GM23248 (cell line): ENCODE measurements at regions not wholly inside any gene's neighbourhood (a gene's known extent, or its start where the extent isn't known, plus 50 kb on each side); places are given as distances from the start of the nearest gene placed in this dataset.

ENCODE experiments used
- EZH2 ChIP-seq: fragments of 200-600 bp; sonication (generic); IDR thresholded peaks from 2 replicates; pipeline ENCODE4 v1.6.1; 2018; ENCODE audit warnings: antibody characterized with exemption, mild to moderate bottlenecking; ENCODE audit not compliant: insufficient read depth, poor library complexity, severe bottlenecking
- EZH2phosphoT487 ChIP-seq: fragments of 200-600 bp; sonication (generic); IDR thresholded peaks from 2 replicates; pipeline ENCODE4 v1.6.1; 2018; ENCODE audit warnings: antibody characterized with exemption, moderate library complexity, mild to moderate bottlenecking, low read depth; ENCODE audit not compliant: insufficient read depth

DNA sequence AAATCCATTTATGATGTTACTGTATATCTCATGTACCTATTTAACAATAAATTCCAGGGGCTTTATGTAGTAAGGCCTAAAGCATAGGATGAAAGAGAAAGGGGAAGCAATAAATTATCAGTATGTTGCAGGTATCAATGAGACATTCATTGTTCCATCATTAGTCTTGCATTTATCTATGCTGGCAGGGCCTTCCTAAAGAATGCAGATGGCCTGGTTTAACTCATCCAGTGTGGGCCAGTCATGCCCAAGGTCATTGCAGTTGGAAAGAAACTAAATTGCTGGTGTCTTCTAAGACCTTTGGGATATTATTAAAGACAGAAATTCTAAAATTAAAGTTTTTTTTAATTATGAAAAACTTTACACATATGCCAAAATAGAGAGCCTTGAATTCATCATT, 98.3 kb downstream of the AVPR1A start:
- TF ChIP-seq EZH2phosphoT487 (no peak), EZH2 (no peak)
